Adrenal gland (tissue), 5 donors: ENCODE measurements at regions not wholly inside any gene's neighbourhood (a gene's known extent, or its start where the extent isn't known, plus 50 kb on each side); places are given as distances from the start of the nearest gene placed in this dataset.

Experiments used
- POLR2A ChIP-seq, 2 donors: fragments of 450-650 bp; IDR thresholded peaks; one replicate each; pipeline ENCODE4 v1.6.1; 2017; ENCODE audit warnings: antibody characterized with exemption in 2 of 2, mild to moderate bottlenecking in 2 of 2, moderate library complexity in 1 of 2
- TF ChIP-seq, protein P1 (sequence below), 6 experiments: fragments of 450-650 bp in 4 of 6; fragments of 200-600 bp in 2 of 6; sonication (generic) in 1 of 6; IDR thresholded peaks; 1 replicate in 5 of 6; 2 replicates in 1 of 6; pipeline versions ENCODE4 v1.5.1 to v1.8.0; 2016 to 2021; ENCODE audit warnings: antibody characterized with exemption in 6 of 6, mild to moderate bottlenecking in 2 of 6, moderate library complexity in 1 of 6
- donor health status: DM: no; HTN: no; CAD: no.

DNA sequence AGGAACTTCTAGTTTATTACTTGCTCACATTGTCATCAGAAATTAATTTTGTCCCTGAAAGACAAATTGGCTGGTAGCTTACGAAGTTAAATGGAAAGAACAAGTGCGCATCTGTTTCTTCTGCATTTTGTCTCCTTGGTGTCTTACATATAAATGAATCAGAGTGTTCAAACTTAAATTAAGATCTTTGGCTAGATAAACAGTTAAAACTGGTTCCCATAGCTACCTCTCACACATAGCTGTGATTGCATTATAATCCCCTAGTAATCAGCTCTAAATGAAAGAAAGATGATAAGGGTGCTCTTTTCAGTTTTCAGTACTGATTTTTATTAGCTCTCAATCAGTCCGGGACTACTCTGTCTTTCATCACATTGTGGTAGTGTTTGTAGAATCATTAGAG lies 124.2 kb upstream of the LMO4 start:
- TF ChIP-seq POLR2A (IDR thresholded peaks at IDR 0.05), result no peak
- TF ChIP-seq, protein P1, sequence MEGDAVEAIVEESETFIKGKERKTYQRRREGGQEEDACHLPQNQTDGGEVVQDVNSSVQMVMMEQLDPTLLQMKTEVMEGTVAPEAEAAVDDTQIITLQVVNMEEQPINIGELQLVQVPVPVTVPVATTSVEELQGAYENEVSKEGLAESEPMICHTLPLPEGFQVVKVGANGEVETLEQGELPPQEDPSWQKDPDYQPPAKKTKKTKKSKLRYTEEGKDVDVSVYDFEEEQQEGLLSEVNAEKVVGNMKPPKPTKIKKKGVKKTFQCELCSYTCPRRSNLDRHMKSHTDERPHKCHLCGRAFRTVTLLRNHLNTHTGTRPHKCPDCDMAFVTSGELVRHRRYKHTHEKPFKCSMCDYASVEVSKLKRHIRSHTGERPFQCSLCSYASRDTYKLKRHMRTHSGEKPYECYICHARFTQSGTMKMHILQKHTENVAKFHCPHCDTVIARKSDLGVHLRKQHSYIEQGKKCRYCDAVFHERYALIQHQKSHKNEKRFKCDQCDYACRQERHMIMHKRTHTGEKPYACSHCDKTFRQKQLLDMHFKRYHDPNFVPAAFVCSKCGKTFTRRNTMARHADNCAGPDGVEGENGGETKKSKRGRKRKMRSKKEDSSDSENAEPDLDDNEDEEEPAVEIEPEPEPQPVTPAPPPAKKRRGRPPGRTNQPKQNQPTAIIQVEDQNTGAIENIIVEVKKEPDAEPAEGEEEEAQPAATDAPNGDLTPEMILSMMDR (IDR thresholded peaks at IDR 0.05), result no peak
